22Rv1 (cell line): ENCODE measurements at regions not wholly inside any gene's neighbourhood (a gene's known extent, or its start where the extent isn't known, plus 50 kb on each side); places are given as distances from the start of the nearest gene placed in this dataset.

Experiments used
- H3K27ac ChIP-seq: fragments of 450-650 bp; 2 replicates; pipeline ENCODE4 v1.5.1; 2017
- CTCF ChIP-seq: fragments of 450-650 bp; IDR thresholded peaks from 2 replicates; pipeline ENCODE4 v1.5.1; 2017; ENCODE audit warnings: mild to moderate bottlenecking
- ZFX ChIP-seq: fragments of 450-650 bp; IDR thresholded peaks from 2 replicates; pipeline ENCODE4 v1.6.1; 2017; ENCODE audit warnings: antibody characterized with exemption, borderline replicate concordance

GRCh38 chr5:67490543-67491321 is 294.1 kb upstream of the CD180 start:
- TF ChIP-seq CTCF = no peak
- H3K27ac ChIP-seq = no peak overlapping the region

- no peak overlapping the region for H3K27ac ChIP-seq
- no peak for TF ChIP-seq CTCF
- TF ChIP-seq ZFX = no peak
These were observed 292.3 kb upstream of the CD180 start for GRCh38 chr5:67488885-67489284.

- TF ChIP-seq CTCF (no peak), ZFX (no peak)
- H3K27ac ChIP-seq = no peak overlapping the region
These were observed 291.3 kb upstream of the CD180 start for GRCh38 chr5:67487862-67488261.

- TF ChIP-seq CTCF (no peak), ZFX (no peak)
- no peak overlapping the region for H3K27ac ChIP-seq
These were observed 286.9 kb upstream of the CD180 start for GRCh38 chr5:67483453-67484030.

- no peak overlapping the region for H3K27ac ChIP-seq
- no peak for TF ChIP-seq ZFX
- no peak for TF ChIP-seq CTCF
These were observed 284.8 kb upstream of the CD180 start for GRCh38 chr5:67481362-67481761.

- TF ChIP-seq CTCF (no peak), ZFX (no peak)
- H3K27ac ChIP-seq = no peak overlapping the region
These were observed 281.7 kb upstream of the CD180 start for GRCh38 chr5:67478337-67478736.

GRCh38 chr5:67476995-67477394 is 280.4 kb upstream of the CD180 start:
- TF ChIP-seq ZFX (no peak), CTCF (no peak)
- H3K27ac ChIP-seq = no peak overlapping the region
